Erythroblast (primary cell): ENCODE measurements at regions not wholly inside any gene's neighbourhood (a gene's known extent, or its start where the extent isn't known, plus 50 kb on each side); places are given as distances from the start of the nearest gene placed in this dataset.

Source experiments
- GATA1 ChIP-seq: IDR thresholded peaks from 2 replicates; pipeline ENCODE4 v1.6.1; 2011; ENCODE audit warnings: low read depth, mild to moderate bottlenecking, control low read depth, low read length, moderate library complexity
- POLR2A ChIP-seq: IDR thresholded peaks from 2 replicates; pipeline ENCODE4 v1.6.1; 2011; ENCODE audit warnings: mild to moderate bottlenecking, low read length

DNA sequence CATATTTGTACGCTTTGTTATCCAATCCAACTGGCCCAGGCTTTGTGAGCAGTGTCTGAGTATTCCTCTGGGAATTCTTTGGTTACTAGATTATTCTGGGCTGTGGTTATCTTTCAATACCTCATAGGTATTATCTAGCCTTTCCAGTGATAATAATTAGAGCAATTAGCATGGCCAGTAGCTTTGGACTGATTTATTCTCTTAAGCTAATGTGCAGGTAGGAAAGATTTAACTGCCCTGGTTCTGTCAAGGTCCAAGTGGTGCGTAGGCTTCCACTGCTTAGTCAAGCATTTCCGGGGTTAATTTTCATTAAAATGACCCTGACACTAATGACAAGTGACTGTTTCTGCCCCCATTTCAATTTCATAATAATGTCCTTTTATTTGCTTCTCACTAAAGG lies 54.2 kb upstream of the PMFBP1 start:
- TF ChIP-seq POLR2A (no peak), GATA1 (no peak)
